ENCODE measurements at regions not wholly inside any gene's neighbourhood (a gene's known extent, or its start where the extent isn't known, plus 50 kb on each side); places are given as distances from the start of the nearest gene placed in this dataset.

- no peak for TF ChIP-seq CEBPZ (IDR thresholded peaks at IDR 0.05; ENCODE audit: low read length)
- TF ChIP-seq CCDC6 (CRISPR knock-in tag; IDR thresholded peaks at IDR 0.05): no peak
- TF ChIP-seq ZFP37 (CRISPR knock-in tag; IDR thresholded peaks at IDR 0.05; ENCODE audit: borderline replicate concordance): no peak
- peak; percentile 10; the same call in 1 of the 2 replicates for TF ChIP-seq CEBPG (CRISPR knock-in tag; IDR thresholded peaks at IDR 0.05)
- TF ChIP-seq HOXA9 (CRISPR knock-in tag; IDR thresholded peaks at IDR 0.05; ENCODE audit: borderline replicate concordance): no peak
- TF ChIP-seq RFX1 (IDR thresholded peaks at IDR 0.05): no peak
- no peak for TF ChIP-seq ZKSCAN8 (CRISPR knock-in tag; IDR thresholded peaks at IDR 0.05; ENCODE audit: borderline replicate concordance)
- TF ChIP-seq ETV5 (CRISPR knock-in tag; IDR thresholded peaks at IDR 0.05; ENCODE audit: borderline replicate concordance): no peak
- TF ChIP-seq, protein P1, sequence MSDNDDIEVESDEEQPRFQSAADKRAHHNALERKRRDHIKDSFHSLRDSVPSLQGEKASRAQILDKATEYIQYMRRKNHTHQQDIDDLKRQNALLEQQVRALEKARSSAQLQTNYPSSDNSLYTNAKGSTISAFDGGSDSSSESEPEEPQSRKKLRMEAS (IDR thresholded peaks at IDR 0.05): peak; percentile 51; the same call in 1 of the 2 replicates
- no peak for TF ChIP-seq AFF4 (CRISPR knock-in tag; IDR thresholded peaks at IDR 0.05)
- TF ChIP-seq NRL (CRISPR knock-in tag; IDR thresholded peaks at IDR 0.05; ENCODE audit: borderline replicate concordance): no peak
- TF ChIP-seq ZNF232 (CRISPR knock-in tag; IDR thresholded peaks at IDR 0.05; ENCODE audit: borderline replicate concordance): no peak
- peak; percentile 58 for TF ChIP-seq SALL1 (CRISPR knock-in tag; IDR thresholded peaks at IDR 0.05)
- no peak for TF ChIP-seq NR2F6 (IDR thresholded peaks at IDR 0.05)
- TF ChIP-seq NR2F6 (CRISPR knock-in tag; IDR thresholded peaks at IDR 0.05): peak; percentile 26; the same call in 1 of the 2 replicates
- peak; percentile 60; the same call in 1 of the 2 replicates for TF ChIP-seq HDAC2 (CRISPR knock-in tag; IDR thresholded peaks at IDR 0.05)
- TF ChIP-seq ZNF292 (CRISPR knock-in tag; IDR thresholded peaks at IDR 0.05; ENCODE audit: borderline replicate concordance, low read depth): peak; percentile 84; the same call in 1 of the 2 replicates
- no peak for TF ChIP-seq RARG (CRISPR knock-in tag; IDR thresholded peaks at IDR 0.05; ENCODE audit: low read depth)
- TF ChIP-seq SCMH1 (CRISPR knock-in tag; IDR thresholded peaks at IDR 0.05; ENCODE audit: borderline replicate concordance): no peak
- no peak for TF ChIP-seq DR1 (CRISPR knock-in tag; IDR thresholded peaks at IDR 0.05)
- no peak for TF ChIP-seq ZNF577 (CRISPR knock-in tag; IDR thresholded peaks at IDR 0.05; ENCODE audit: borderline replicate concordance, low read depth)
- TF ChIP-seq ZNF350 (CRISPR knock-in tag; IDR thresholded peaks at IDR 0.05; ENCODE audit: borderline replicate concordance, low read depth): no peak
- TF ChIP-seq GPN1 (CRISPR knock-in tag; IDR thresholded peaks at IDR 0.05; ENCODE audit: borderline replicate concordance): no peak
Observed at GRCh38 chr4:56240554-56241174, 146.6 kb downstream of the AASDH start (continued).

All from HepG2 (cell line).